BJ (cell line): ENCODE measurements at regions not wholly inside any gene's neighbourhood (a gene's known extent, or its start where the extent isn't known, plus 50 kb on each side); places are given as distances from the start of the nearest gene placed in this dataset.

Source experiments
- CTCF ChIA-PET: fragments of 350-600 bp; formaldehyde crosslinking; extraction: SDS; loops from one replicate; lab custom pipeline; 2021; ENCODE audit warnings: antibody characterized with exemption, inconsistent platforms; lab: Yijun Ruan, JAX
- POLR2A ChIA-PET: fragments of 300-600 bp; sonication (Branson Sonifier 250); formaldehyde crosslinking; extraction: SDS; loops from one replicate; lab custom pipeline; 2021; ENCODE audit warnings: antibody characterized with exemption; lab: Charles Lee
- DNase-seq: peaks from one replicate; pipeline ENCODE4 v3.0.0-alpha.2; 2011; ENCODE audit warnings: low read depth
- H3K27me3 ChIP-seq: 2 replicates; pipeline ENCODE4 v1.6.0; 2011; ENCODE audit warnings: low read length; ENCODE audit not compliant: control insufficient read depth, insufficient read depth
- H3K36me3 ChIP-seq: 2 replicates; pipeline ENCODE4 v1.5.1; 2011; ENCODE audit warnings: low read length; ENCODE audit not compliant: control insufficient read depth, insufficient read depth
- H3K4me3 ChIP-seq: 2 replicates; pipeline ENCODE4 v1.5.1; 2011; ENCODE audit warnings: low read depth, mild to moderate bottlenecking, control low read depth, low read length
- CTCF ChIP-seq: IDR thresholded peaks from 2 replicates; pipeline ENCODE4 v1.5.1; 2011; ENCODE audit warnings: low read depth, mild to moderate bottlenecking, control low read depth, inconsistent platforms, low read length, moderate library complexity; ENCODE audit not compliant: insufficient read depth

GRCh38 chr2:65550246-65550645, 117.8 kb upstream of the SPRED2 start:
- H3K27me3 ChIP-seq: no peaks in the 10 kb centered on the region
- no peak for DNase-seq
- POLR2A ChIA-PET: no interaction called here
- H3K4me3 ChIP-seq: no peak overlapping the region
- no peaks in the 10 kb centered on the region for H3K36me3 ChIP-seq
- CTCF ChIA-PET: interaction anchor here (0.6 kb wide), 1 partner anchor 289 kb away, joined by 3 read pairs; no protein-coding TSS in a partner anchor
- no peak for TF ChIP-seq CTCF

- Histone ChIP-seq H3K36me3 (no peaks in the 10 kb centered on the region), H3K4me3 (no peak overlapping the region), H3K27me3 (no peaks in the 10 kb centered on the region)
- DNase-seq: no peak
- TF ChIP-seq CTCF: no peak
- ChIA-PET POLR2A (no interaction called here), CTCF (interaction anchor here (1.1 kb wide), 1 partner anchor 118 kb away, joined by 3 read pairs; no protein-coding TSS in a partner anchor)
Measured at GRCh38 chr2:65549631-65550030, 117.2 kb upstream of the SPRED2 start.

- no peak for TF ChIP-seq CTCF
- CTCF ChIA-PET: interaction anchor here (1.1 to 1.3 kb wide), 2 partner anchors 118 to 284 kb away, joined by 3 to 4 read pairs; no protein-coding TSS in a partner anchor
- H3K36me3 ChIP-seq: no peaks in the 10 kb centered on the region
- POLR2A ChIA-PET: no interaction called here
- H3K4me3 ChIP-seq: no peak overlapping the region
- no peaks in the 10 kb centered on the region for H3K27me3 ChIP-seq
- DNase-seq: no peak
Measured at GRCh38 chr2:65549257-65549627, 116.8 kb upstream of the SPRED2 start.

- ChIA-PET CTCF (interaction anchor here (0.6 to 1.3 kb wide), 4 partner anchors 9 to 378 kb away, joined by 3 to 4 read pairs (median 4); no protein-coding TSS in a partner anchor), POLR2A (no interaction called here)
- TF ChIP-seq CTCF: no peak
- Histone ChIP-seq H3K27me3 (no peaks in the 10 kb centered on the region), H3K4me3 (no peak overlapping the region), H3K36me3 (no peaks in the 10 kb centered on the region)
- DNase-seq: no peak
Measured at GRCh38 chr2:65548576-65549256, 116.3 kb upstream of the SPRED2 start.

GRCh38 chr2:65548064-65548463, 115.7 kb upstream of the SPRED2 start:
- POLR2A ChIA-PET: no interaction called here

More at GRCh38 chr2:65548064-65548463, 115.7 kb upstream of the SPRED2 start:
- CTCF ChIA-PET: interaction anchor here (0.8 to 1.3 kb wide), 3 partner anchors 8 to 283 kb away, joined by 3 to 4 read pairs (median 3); no protein-coding TSS in a partner anchor
- Histone ChIP-seq H3K4me3 (no peak overlapping the region), H3K36me3 (no peaks in the 10 kb centered on the region), H3K27me3 (no peaks in the 10 kb centered on the region)
- no peak for DNase-seq
- no peak for TF ChIP-seq CTCF
